ENCODE measurements at regions not wholly inside any gene's neighbourhood (a gene's known extent, or its start where the extent isn't known, plus 50 kb on each side); places are given as distances from the start of the nearest gene placed in this dataset.

DNA sequence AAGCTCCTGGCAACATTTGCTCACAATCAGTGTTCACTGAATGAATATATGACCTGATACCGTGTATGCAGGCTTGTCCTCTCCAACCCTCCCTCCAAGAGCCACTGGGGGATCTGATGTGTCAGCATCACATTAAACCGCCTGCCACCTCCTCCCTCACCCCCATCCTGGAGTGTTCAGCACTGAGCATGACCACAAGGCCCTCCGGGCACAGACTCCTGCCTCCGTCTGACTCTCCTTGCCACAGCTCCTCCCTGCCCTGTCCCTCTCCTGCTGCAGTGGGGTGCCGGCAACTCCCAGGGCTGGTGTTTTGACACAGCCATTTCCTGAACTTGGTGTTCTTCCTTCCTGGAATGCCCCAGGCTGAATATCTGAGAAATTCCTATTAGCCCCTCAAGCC is 136.7 kb downstream of the FCRL5 start:
- H3K36me3 Mint-ChIP-seq, result no peaks in the 10 kb centered on the region
- DNase-seq (ENCODE audit: extremely low spot score, unreplicated experiment), result no peak
- no peak overlapping the region for H3K27ac Mint-ChIP-seq
- TF ChIP-seq CTCF (conservative IDR thresholded peaks at IDR 0.05), result no peak
- no peaks in the 10 kb centered on the region for H3K9me3 Mint-ChIP-seq
- H3K4me3 Mint-ChIP-seq, result no peak overlapping the region
- peaks cover 7% of the 10 kb centered on the region for H3K27me3 Mint-ChIP-seq
- no peaks in the 10 kb centered on the region for H3K4me1 Mint-ChIP-seq (ENCODE audit: unreplicated experiment)

- Mint-ChIP-seq H3K27me3 (no peaks in the 10 kb centered on the region), H3K36me3 (no peaks in the 10 kb centered on the region)
Measured at GRCh38 chr1:157412308-157412707, 140.0 kb downstream of the FCRL5 start.

GRCh38 chr1:157411769-157412168 is 140.5 kb downstream of the FCRL5 start:
- Mint-ChIP-seq H3K36me3 (no peaks in the 10 kb centered on the region), H3K4me1 (ENCODE audit: unreplicated experiment) (peaks cover 5% of the 10 kb centered on the region), H3K9me3 (no peaks in the 10 kb centered on the region), H3K27me3 (no peaks in the 10 kb centered on the region), H3K4me3 (no peak overlapping the region), H3K27ac (no peak overlapping the region)
- no peak for TF ChIP-seq CTCF (conservative IDR thresholded peaks at IDR 0.05)
- no peak for DNase-seq (ENCODE audit: extremely low spot score, unreplicated experiment)

More at GRCh38 chr1:157412308-157412707, 140.0 kb downstream of the FCRL5 start:
- Mint-ChIP-seq H3K27ac (no peak overlapping the region), H3K9me3 (no peaks in the 10 kb centered on the region), H3K4me3 (no peak overlapping the region), H3K4me1 (ENCODE audit: unreplicated experiment) (peaks cover 4% of the 10 kb centered on the region)
- DNase-seq (ENCODE audit: extremely low spot score, unreplicated experiment), result no peak
- no peak for TF ChIP-seq CTCF (conservative IDR thresholded peaks at IDR 0.05)

- Mint-ChIP-seq H3K4me1 (ENCODE audit: unreplicated experiment) (peaks cover 5% of the 10 kb centered on the region), H3K27ac (peak overlapping the region; percentile 39), H3K27me3 (no peaks in the 10 kb centered on the region), H3K36me3 (no peaks in the 10 kb centered on the region), H3K4me3 (no peak overlapping the region), H3K9me3 (no peaks in the 10 kb centered on the region)
- no peak for TF ChIP-seq CTCF (conservative IDR thresholded peaks at IDR 0.05)
- DNase-seq (ENCODE audit: extremely low spot score, unreplicated experiment), result no peak
Measured at GRCh38 chr1:157411064-157411463, 141.3 kb downstream of the FCRL5 start.

DNA sequence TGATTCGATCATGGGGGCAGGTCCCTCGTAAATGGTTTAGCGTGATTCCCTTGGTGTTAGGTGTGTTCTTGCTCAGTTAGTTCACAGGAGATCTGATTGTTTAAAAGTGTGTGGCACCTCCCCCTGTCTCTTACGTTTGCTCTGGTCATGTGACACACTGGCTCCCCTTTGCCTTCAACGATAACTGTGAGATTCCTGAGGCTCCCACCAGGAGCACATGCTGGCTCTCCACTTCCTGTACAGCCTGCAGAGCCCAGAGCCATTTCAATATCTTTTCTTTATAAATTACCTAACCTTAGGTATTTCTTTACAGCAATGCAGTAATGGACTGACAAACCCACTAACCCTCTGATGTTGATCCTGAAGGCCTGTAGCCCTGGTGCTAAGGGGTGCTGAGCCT is 141.9 kb downstream of the FCRL5 start:
- no peak for TF ChIP-seq CTCF (conservative IDR thresholded peaks at IDR 0.05)
- no peak for DNase-seq (ENCODE audit: extremely low spot score, unreplicated experiment)
- H3K9me3 Mint-ChIP-seq, result no peaks in the 10 kb centered on the region
- H3K4me1 Mint-ChIP-seq (ENCODE audit: unreplicated experiment), result peaks cover 5% of the 10 kb centered on the region
- no peak overlapping the region for H3K4me3 Mint-ChIP-seq
- H3K27ac Mint-ChIP-seq, result peak overlapping the region; percentile 39
- no peaks in the 10 kb centered on the region for H3K27me3 Mint-ChIP-seq
- no peaks in the 10 kb centered on the region for H3K36me3 Mint-ChIP-seq

- H3K4me1 Mint-ChIP-seq (ENCODE audit: unreplicated experiment), result peaks cover 5% of the 10 kb centered on the region
- no peaks in the 10 kb centered on the region for H3K9me3 Mint-ChIP-seq
- no peaks in the 10 kb centered on the region for H3K27me3 Mint-ChIP-seq
- no peak for TF ChIP-seq CTCF (conservative IDR thresholded peaks at IDR 0.05)
- no peak for DNase-seq (ENCODE audit: extremely low spot score, unreplicated experiment)
- no peak overlapping the region for H3K4me3 Mint-ChIP-seq
- no peak overlapping the region for H3K27ac Mint-ChIP-seq
- no peaks in the 10 kb centered on the region for H3K36me3 Mint-ChIP-seq
Measured at GRCh38 chr1:157409927-157410326, 142.4 kb downstream of the FCRL5 start.
